ENCODE measurements at regions not wholly inside any gene's neighbourhood (a gene's known extent, or its start where the extent isn't known, plus 50 kb on each side); places are given as distances from the start of the nearest gene placed in this dataset.

GRCh38 chrX:107348051-107348450, 101.4 kb upstream of the FRMPD3 start:
- DNase-seq: peak; percentile 68
- Histone ChIP-seq H4K20me1 (ENCODE audit: insufficient read depth, low read length) (no peaks in the 10 kb centered on the region), H3K4me2 (ENCODE audit: low read depth, low read length) (no peak overlapping the region), H3K9me3 (replicated peaks; ENCODE audit: insufficient read depth, low read length) (no peaks in the 10 kb centered on the region), H2AFZ (ENCODE audit: low read length) (no peak overlapping the region), H3K27ac (ENCODE audit: low read length) (no peak overlapping the region), H3K36me3 (replicated peaks; ENCODE audit: insufficient read depth, low read length) (no peaks in the 10 kb centered on the region), H3K9me2 (replicated peaks; ENCODE audit: insufficient read depth, low read length) (no peaks in the 10 kb centered on the region), H3K79me2 (ENCODE audit: low read length) (no peaks in the 10 kb centered on the region), H3K4me1 (ENCODE audit: low read length) (no peaks in the 10 kb centered on the region), H3F3A (ENCODE audit: insufficient read depth, low read length) (no peaks in the 10 kb centered on the region), H3K27me3 (replicated peaks; ENCODE audit: insufficient read depth, low read length) (no peaks in the 10 kb centered on the region), H3K4me3 (ENCODE audit: low read length) (no peak overlapping the region), H3K9ac (ENCODE audit: low read length) (no peak overlapping the region)
- TF ChIP-seq EZH2 (optimal IDR thresholded peaks at IDR 0.05; ENCODE audit: low read depth, low read length) (no peak), EZH2phosphoT487 (IDR thresholded peaks at IDR 0.05; ENCODE audit: low read length) (no peak)
- TF ChIP-seq, protein P1, sequence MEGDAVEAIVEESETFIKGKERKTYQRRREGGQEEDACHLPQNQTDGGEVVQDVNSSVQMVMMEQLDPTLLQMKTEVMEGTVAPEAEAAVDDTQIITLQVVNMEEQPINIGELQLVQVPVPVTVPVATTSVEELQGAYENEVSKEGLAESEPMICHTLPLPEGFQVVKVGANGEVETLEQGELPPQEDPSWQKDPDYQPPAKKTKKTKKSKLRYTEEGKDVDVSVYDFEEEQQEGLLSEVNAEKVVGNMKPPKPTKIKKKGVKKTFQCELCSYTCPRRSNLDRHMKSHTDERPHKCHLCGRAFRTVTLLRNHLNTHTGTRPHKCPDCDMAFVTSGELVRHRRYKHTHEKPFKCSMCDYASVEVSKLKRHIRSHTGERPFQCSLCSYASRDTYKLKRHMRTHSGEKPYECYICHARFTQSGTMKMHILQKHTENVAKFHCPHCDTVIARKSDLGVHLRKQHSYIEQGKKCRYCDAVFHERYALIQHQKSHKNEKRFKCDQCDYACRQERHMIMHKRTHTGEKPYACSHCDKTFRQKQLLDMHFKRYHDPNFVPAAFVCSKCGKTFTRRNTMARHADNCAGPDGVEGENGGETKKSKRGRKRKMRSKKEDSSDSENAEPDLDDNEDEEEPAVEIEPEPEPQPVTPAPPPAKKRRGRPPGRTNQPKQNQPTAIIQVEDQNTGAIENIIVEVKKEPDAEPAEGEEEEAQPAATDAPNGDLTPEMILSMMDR (IDR thresholded peaks at IDR 0.05; ENCODE audit: low read length): no peak

DNA sequence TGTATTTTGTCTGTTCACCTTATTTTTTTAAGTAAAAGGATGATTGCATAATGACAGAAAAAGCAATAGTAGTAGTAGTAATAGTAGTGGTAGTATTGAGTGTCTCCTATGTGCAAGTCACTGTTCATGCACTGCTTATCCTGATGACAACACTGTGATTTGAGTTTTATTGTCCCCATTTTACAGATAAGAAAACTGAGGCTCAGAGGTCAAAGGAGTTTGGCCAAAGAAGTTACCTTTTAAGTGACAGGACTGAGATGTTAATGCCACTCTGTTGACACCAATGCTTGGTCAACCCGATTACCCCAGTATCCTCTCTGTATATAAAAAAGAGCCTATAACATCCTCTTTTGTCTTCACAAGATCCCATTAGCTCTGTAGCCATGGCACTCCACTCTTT, 100.5 kb upstream of the FRMPD3 start:
- H3K9ac ChIP-seq (ENCODE audit: low read length): no peak overlapping the region
- TF ChIP-seq EZH2phosphoT487 (IDR thresholded peaks at IDR 0.05; ENCODE audit: low read length): no peak
- TF ChIP-seq, protein P1 (IDR thresholded peaks at IDR 0.05; ENCODE audit: low read length): no peak
- no peak for TF ChIP-seq EZH2 (optimal IDR thresholded peaks at IDR 0.05; ENCODE audit: low read depth, low read length)
- H3K27ac ChIP-seq (ENCODE audit: low read length): no peak overlapping the region
- H3F3A ChIP-seq (ENCODE audit: insufficient read depth, low read length): no peaks in the 10 kb centered on the region
- H3K9me2 ChIP-seq (replicated peaks; ENCODE audit: insufficient read depth, low read length): no peaks in the 10 kb centered on the region
- H4K20me1 ChIP-seq (ENCODE audit: insufficient read depth, low read length): no peaks in the 10 kb centered on the region
- no peak overlapping the region for H3K4me3 ChIP-seq (ENCODE audit: low read length)
- H3K4me1 ChIP-seq (ENCODE audit: low read length): no peaks in the 10 kb centered on the region
- no peaks in the 10 kb centered on the region for H3K79me2 ChIP-seq (ENCODE audit: low read length)
- DNase-seq: no peak
- no peaks in the 10 kb centered on the region for H3K36me3 ChIP-seq (replicated peaks; ENCODE audit: insufficient read depth, low read length)
- no peak overlapping the region for H3K4me2 ChIP-seq (ENCODE audit: low read depth, low read length)
- H3K9me3 ChIP-seq (replicated peaks; ENCODE audit: insufficient read depth, low read length): no peaks in the 10 kb centered on the region
- H3K27me3 ChIP-seq (replicated peaks; ENCODE audit: insufficient read depth, low read length): no peaks in the 10 kb centered on the region
- H2AFZ ChIP-seq (ENCODE audit: low read length): no peak overlapping the region

DNA sequence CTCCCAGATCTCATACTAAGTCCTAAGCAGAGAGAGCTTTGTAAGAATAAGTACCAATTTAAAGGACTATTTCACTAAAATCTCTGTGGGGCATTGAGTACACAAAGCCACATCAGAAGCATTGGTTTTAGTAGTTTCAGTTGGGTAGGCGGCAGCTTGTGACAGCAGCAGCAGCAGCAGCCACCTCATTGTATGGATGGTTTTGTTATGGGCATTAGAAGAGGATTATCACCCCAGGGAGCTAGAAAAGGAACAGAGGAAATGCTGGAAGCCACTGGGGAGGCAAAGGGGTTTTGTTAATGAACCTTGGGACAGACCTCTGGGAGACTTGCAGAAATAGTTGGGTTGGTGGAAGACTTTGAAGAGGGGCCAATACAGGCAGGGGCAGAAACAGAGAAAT, 93.9 kb upstream of the FRMPD3 start:
- no peaks in the 10 kb centered on the region for H3K27me3 ChIP-seq (replicated peaks; ENCODE audit: insufficient read depth, low read length)
- no peak overlapping the region for H2AFZ ChIP-seq (ENCODE audit: low read length)
- no peak overlapping the region for H3K4me3 ChIP-seq (ENCODE audit: low read length)
- no peak overlapping the region for H3K27ac ChIP-seq (ENCODE audit: low read length)
- H3K4me2 ChIP-seq (ENCODE audit: low read depth, low read length): no peak overlapping the region
- TF ChIP-seq, protein P1 (IDR thresholded peaks at IDR 0.05; ENCODE audit: low read length): no peak
- DNase-seq: no peak
- H4K20me1 ChIP-seq (ENCODE audit: insufficient read depth, low read length): no peaks in the 10 kb centered on the region
- no peaks in the 10 kb centered on the region for H3K36me3 ChIP-seq (replicated peaks; ENCODE audit: insufficient read depth, low read length)
- H3F3A ChIP-seq (ENCODE audit: insufficient read depth, low read length): no peaks in the 10 kb centered on the region
- H3K9me3 ChIP-seq (replicated peaks; ENCODE audit: insufficient read depth, low read length): no peaks in the 10 kb centered on the region
- H3K79me2 ChIP-seq (ENCODE audit: low read length): no peaks in the 10 kb centered on the region
- H3K9ac ChIP-seq (ENCODE audit: low read length): no peak overlapping the region
- H3K4me1 ChIP-seq (ENCODE audit: low read length): no peaks in the 10 kb centered on the region
- H3K9me2 ChIP-seq (replicated peaks; ENCODE audit: insufficient read depth, low read length): no peaks in the 10 kb centered on the region
